ENCODE measurements at regions not wholly inside any gene's neighbourhood (a gene's known extent, or its start where the extent isn't known, plus 50 kb on each side); places are given as distances from the start of the nearest gene placed in this dataset.

GRCh38 chrX:123036401-123036800, 147.7 kb upstream of the GRIA3 start:
- TF ChIP-seq CTCF (IDR thresholded peaks at IDR 0.05; ENCODE audit: poor library complexity) (no peak), EZH2 (IDR thresholded peaks at IDR 0.05; ENCODE audit: borderline replicate concordance) (no peak), EZH2phosphoT487 (IDR thresholded peaks at IDR 0.05; ENCODE audit: low read depth, severe bottlenecking, unreplicated experiment) (no peak)

Data from hepatocyte (in vitro differentiated cells).